ENCODE measurements at regions not wholly inside any gene's neighbourhood (a gene's known extent, or its start where the extent isn't known, plus 50 kb on each side); places are given as distances from the start of the nearest gene placed in this dataset.
A peak's percentile ranks its signal among the peaks of the same experiment; 100 is the strongest.

DNA sequence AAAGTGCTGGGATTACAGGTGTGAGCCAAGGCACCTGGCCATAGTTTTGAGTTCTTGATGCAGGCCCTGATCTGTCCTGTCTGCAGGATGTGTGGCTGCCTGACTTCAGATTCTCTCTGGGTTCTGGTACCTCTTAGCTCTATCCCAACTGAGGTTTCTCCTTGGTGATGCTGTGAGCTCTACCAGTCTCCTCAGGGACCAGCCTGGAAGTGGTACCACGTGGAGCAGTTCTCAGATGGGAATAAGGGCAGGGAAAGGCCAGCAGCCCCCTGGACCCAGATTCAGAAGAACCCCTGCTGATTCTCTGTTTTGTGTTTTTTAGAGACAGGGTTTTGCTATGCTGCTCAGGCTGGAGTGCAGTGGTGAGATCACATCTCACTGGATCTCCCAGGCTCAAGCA is 85.0 kb upstream of the HELT start:
- H3K23me2 ChIP-seq (ENCODE audit: low read depth, low read length): no peaks in the 10 kb centered on the region
- no peak overlapping the region for H2BK120ac ChIP-seq (replicated peaks; ENCODE audit: low read depth, low read length)
- H4K8ac ChIP-seq (ENCODE audit: extremely low read depth, insufficient read depth, low read length): no peak overlapping the region
- no peak overlapping the region for H3K23ac ChIP-seq (ENCODE audit: insufficient read length)
- no peak overlapping the region for H3K27ac ChIP-seq (ENCODE audit: low read depth, low read length)
- H3K4ac ChIP-seq (replicated peaks; ENCODE audit: insufficient read length, low read depth, low read length): no peak overlapping the region
- WGBS, 2 experiments (ENCODE audit: extremely low coverage in 1 of 2, insufficient coverage in 1 of 2, insufficient read length in 1 of 2, insufficient replicate concordance in 2 of 2, low coverage in 1 of 2, low lambda C conversion rate in 2 of 2, missing lambda C conversion rate in 1 of 2): 82% methylated on average over 1 of the region's 1 CpG; no CpG with 5 or more reads in 1 of the 2 experiments
- TF ChIP-seq SP2 (IDR thresholded peaks at IDR 0.05; ENCODE audit: low read length) (no peak), ATF2 (IDR thresholded peaks at IDR 0.05; ENCODE audit: low read length) (no peak)
- no peak overlapping the region for H4K91ac ChIP-seq (replicated peaks; ENCODE audit: insufficient read length, low read length)
- H3K18ac ChIP-seq (ENCODE audit: extremely low read depth, low read length): no peak overlapping the region
- no peaks in the 10 kb centered on the region for H3K27me3 ChIP-seq (replicated peaks in 1 of 4; ENCODE audit: control insufficient read depth in 3 of 4, extremely low read depth in 1 of 4, insufficient read depth in 3 of 4, low read length in 3 of 4)
- H2AFZ ChIP-seq (ENCODE audit: low read length): no peak overlapping the region
- FAIRE-seq (no peak), DNase-seq (ENCODE audit: low read depth in 1 of 2, low spot score in 2 of 2) (peak in 1 of 2 experiments; percentile 33)
- H2BK12ac ChIP-seq (ENCODE audit: low read depth, low read length): no peak overlapping the region
- no peak overlapping the region for H4K5ac ChIP-seq (ENCODE audit: insufficient read length, low read depth, low read length)
- H3K9me3 ChIP-seq (ENCODE audit: insufficient read depth in 2 of 2, low read depth in 1 of 2, low read length in 1 of 2): no peaks in the 10 kb centered on the region
- H2AK5ac ChIP-seq (ENCODE audit: low read depth, low read length): no peak overlapping the region
- POLR2A ChIA-PET (ENCODE audit: partially characterized antibody): interaction anchor here (0.8 kb wide), 1 partner anchor 212 kb away, joined by 3 read pairs; no protein-coding TSS in a partner anchor
- H3K36me3 ChIP-seq (ENCODE audit: control insufficient read depth in 2 of 4, insufficient read depth in 4 of 4, low read length in 3 of 4): no peaks in the 10 kb centered on the region
- H3K4me3 ChIP-seq (ENCODE audit: extremely low read depth in 1 of 4, insufficient read depth in 2 of 4, low read depth in 3 of 4, low read length in 4 of 4): no peak overlapping the region
- CTCF ChIA-PET (ENCODE audit: partially characterized antibody): interaction anchor here (1.2 kb wide), 1 partner anchor 8 kb away, joined by 4 read pairs; no protein-coding TSS in a partner anchor
- no peaks in the 10 kb centered on the region for H3K79me1 ChIP-seq (ENCODE audit: low read depth, low read length)
- H3K9ac ChIP-seq (replicated peaks in 1 of 4; ENCODE audit: extremely low read depth in 1 of 4, low read depth in 3 of 4, low read length in 3 of 4): no peak overlapping the region
- no peak overlapping the region for H3K14ac ChIP-seq (ENCODE audit: insufficient read length)
- H2BK5ac ChIP-seq (ENCODE audit: low read depth, low read length): no peak overlapping the region
- H3K79me2 ChIP-seq (ENCODE audit: control insufficient read depth in 1 of 2, insufficient read depth in 2 of 2, low read length in 2 of 2): no peaks in the 10 kb centered on the region
- H2BK20ac ChIP-seq (ENCODE audit: low read length): no peak overlapping the region
- no peaks in the 10 kb centered on the region for H3K4me1 ChIP-seq (replicated peaks in 1 of 4; ENCODE audit: control insufficient read depth in 3 of 4, insufficient read depth in 4 of 4, low read length in 3 of 4)
- no peak overlapping the region for H3K56ac ChIP-seq (replicated peaks; ENCODE audit: insufficient read length, low read depth, low read length)
- no peak overlapping the region for H3K4me2 ChIP-seq (ENCODE audit: insufficient read depth in 1 of 2, low read depth in 2 of 2, low read length in 2 of 2)
- H2BK15ac ChIP-seq (ENCODE audit: low read length): no peak overlapping the region
- H4K20me1 ChIP-seq (replicated peaks in 1 of 2; ENCODE audit: control insufficient read depth in 1 of 2, insufficient read depth in 2 of 2, low read length in 2 of 2): no peaks in the 10 kb centered on the region

All from H1 (cell line).